ENCODE measurements at regions not wholly inside any gene's neighbourhood (a gene's known extent, or its start where the extent isn't known, plus 50 kb on each side); places are given as distances from the start of the nearest gene placed in this dataset.

DNA sequence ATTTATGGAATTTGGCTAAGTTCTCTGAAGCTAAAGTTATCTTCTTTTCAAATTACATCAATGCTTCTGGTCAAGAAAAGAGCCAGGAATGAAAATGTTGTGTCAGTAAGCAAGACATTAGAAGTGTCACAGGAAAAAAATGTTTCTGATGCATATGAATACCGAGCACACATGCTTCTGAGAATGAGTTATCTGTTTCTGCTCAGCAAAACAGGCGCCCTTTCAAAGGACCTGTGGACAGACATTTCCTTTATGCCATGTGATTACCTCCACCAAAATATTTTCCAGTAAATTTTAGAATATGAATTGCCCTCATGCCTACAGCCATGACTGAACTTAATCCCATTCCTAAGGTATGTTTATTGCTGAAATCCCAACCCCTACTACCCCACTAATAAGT lies 55.4 kb upstream of the RNF180 start:
- Mint-ChIP-seq H3K27ac (no peak overlapping the region), H3K4me3 (no peak overlapping the region), H3K9me3 (peaks cover 16% of the 10 kb centered on the region), H3K27me3 (ENCODE audit: low read depth) (no peaks in the 10 kb centered on the region; the same call in 1 of the 2 replicates), H3K4me1 (peaks cover 10% of the 10 kb centered on the region; the same call in 1 of the 2 replicates), H3K36me3 (peaks cover 12% of the 10 kb centered on the region)
- DNase-seq (ENCODE audit: low spot score) (no peak), ATAC-seq (no peak)
- TF ChIP-seq, protein P1, sequence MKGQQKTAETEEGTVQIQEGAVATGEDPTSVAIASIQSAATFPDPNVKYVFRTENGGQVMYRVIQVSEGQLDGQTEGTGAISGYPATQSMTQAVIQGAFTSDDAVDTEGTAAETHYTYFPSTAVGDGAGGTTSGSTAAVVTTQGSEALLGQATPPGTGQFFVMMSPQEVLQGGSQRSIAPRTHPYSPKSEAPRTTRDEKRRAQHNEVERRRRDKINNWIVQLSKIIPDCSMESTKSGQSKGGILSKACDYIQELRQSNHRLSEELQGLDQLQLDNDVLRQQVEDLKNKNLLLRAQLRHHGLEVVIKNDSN (CRISPR knock-in tag; IDR thresholded peaks at IDR 0.05): no peak
- no peak for TF ChIP-seq E2F1 (CRISPR knock-in tag; IDR thresholded peaks at IDR 0.05)
- TF ChIP-seq, protein P2, sequence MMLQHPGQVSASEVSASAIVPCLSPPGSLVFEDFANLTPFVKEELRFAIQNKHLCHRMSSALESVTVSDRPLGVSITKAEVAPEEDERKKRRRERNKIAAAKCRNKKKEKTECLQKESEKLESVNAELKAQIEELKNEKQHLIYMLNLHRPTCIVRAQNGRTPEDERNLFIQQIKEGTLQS (CRISPR knock-in tag; conservative IDR thresholded peaks at IDR 0.05): no peak
- TF ChIP-seq ZNF138 (CRISPR knock-in tag; conservative IDR thresholded peaks at IDR 0.05): no peak
- ChIA-PET POLR2A (no interaction called here), CTCF (no interaction called here)

GRCh38 chr5:64108674-64109073 lies 57.0 kb upstream of the RNF180 start:
- no peak for ATAC-seq
- Mint-ChIP-seq H3K36me3 (peaks cover 13% of the 10 kb centered on the region), H3K27ac (no peak overlapping the region), H3K4me1 (peaks cover 10% of the 10 kb centered on the region; the same call in 1 of the 2 replicates), H3K4me3 (no peak overlapping the region), H3K9me3 (peaks cover 19% of the 10 kb centered on the region), H3K27me3 (ENCODE audit: low read depth) (no peaks in the 10 kb centered on the region; the same call in 1 of the 2 replicates)
- TF ChIP-seq NR2C2 (CRISPR knock-in tag; IDR thresholded peaks at IDR 0.05): no peak
- TF ChIP-seq ZNF138 (CRISPR knock-in tag; conservative IDR thresholded peaks at IDR 0.05): no peak
- TF ChIP-seq ZNF671 (CRISPR knock-in tag; IDR thresholded peaks at IDR 0.05): no peak
- TF ChIP-seq NFATC4 (CRISPR knock-in tag; IDR thresholded peaks at IDR 0.05): no peak
- no peak for TF ChIP-seq CREB1 (CRISPR knock-in tag; IDR thresholded peaks at IDR 0.05)
- TF ChIP-seq, protein P1 (CRISPR knock-in tag; IDR thresholded peaks at IDR 0.05): no peak
- no peak for TF ChIP-seq E2F5 (CRISPR knock-in tag; IDR thresholded peaks at IDR 0.05)
- TF ChIP-seq SMAD3 (CRISPR knock-in tag; IDR thresholded peaks at IDR 0.05; ENCODE audit: borderline replicate concordance): no peak
- TF ChIP-seq GTF2I (CRISPR knock-in tag; conservative IDR thresholded peaks at IDR 0.05): no peak
- TF ChIP-seq IRF2 (CRISPR knock-in tag; IDR thresholded peaks at IDR 0.05; ENCODE audit: borderline replicate concordance, low read depth): no peak
- no peak for TF ChIP-seq JAZF1 (CRISPR knock-in tag; IDR thresholded peaks at IDR 0.05)
- no peak for TF ChIP-seq ERG (CRISPR knock-in tag; IDR thresholded peaks at IDR 0.05)
- CTCF ChIA-PET: no interaction called here
- POLR2A ChIA-PET: no interaction called here
- no peak for DNase-seq (ENCODE audit: low spot score)

DNA sequence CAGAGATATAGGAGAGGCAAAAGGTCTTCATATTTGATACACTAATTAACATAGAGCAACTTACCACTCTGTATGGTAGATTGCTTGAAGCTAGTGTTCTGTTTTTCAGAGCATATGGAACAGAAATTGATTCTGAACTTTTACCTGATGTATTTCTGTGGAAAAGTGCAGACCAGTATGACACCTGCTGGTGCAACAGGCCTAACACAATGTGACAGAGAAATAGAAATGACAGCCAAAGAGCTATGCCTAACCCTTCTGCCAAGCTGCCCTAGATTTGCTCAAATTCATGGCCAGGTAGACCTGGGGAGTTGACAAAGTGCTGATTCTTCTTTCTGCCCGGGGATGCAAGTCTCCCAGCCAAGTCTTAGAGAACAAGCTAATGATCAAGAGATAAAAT lies 65.4 kb upstream of the RNF180 start:
- Mint-ChIP-seq H3K27me3 (ENCODE audit: low read depth) (no peaks in the 10 kb centered on the region), H3K9me3 (peaks cover 2% of the 10 kb centered on the region), H3K27ac (no peak overlapping the region), H3K4me3 (no peak overlapping the region), H3K4me1 (peaks cover 4% of the 10 kb centered on the region; the same call in 1 of the 2 replicates), H3K36me3 (peaks cover 1% of the 10 kb centered on the region)
- DNase-seq (ENCODE audit: low spot score) (no peak), ATAC-seq (no peak)
- CTCF ChIA-PET: interaction anchor here (0.7 to 1.0 kb wide), 2 partner anchors 11 to 84 kb away, joined by 3 read pairs; no protein-coding TSS in a partner anchor
- POLR2A ChIA-PET: no interaction called here
- TF ChIP-seq ZNF121 (CRISPR knock-in tag; IDR thresholded peaks at IDR 0.05) (no peak), SMAD4 (CRISPR knock-in tag; IDR thresholded peaks at IDR 0.05) (no peak), FOXP4 (CRISPR knock-in tag; IDR thresholded peaks at IDR 0.05) (no peak), ZNF232 (CRISPR knock-in tag; IDR thresholded peaks at IDR 0.05) (no peak), ZNF416 (CRISPR knock-in tag; IDR thresholded peaks at IDR 0.05) (no peak), JAZF1 (CRISPR knock-in tag; IDR thresholded peaks at IDR 0.05) (no peak), ATF1 (CRISPR knock-in tag; IDR thresholded peaks at IDR 0.05) (no peak), NR3C1 (CRISPR knock-in tag; conservative IDR thresholded peaks at IDR 0.05; ENCODE audit: low read depth) (no peak)
- TF ChIP-seq, protein P2 (CRISPR knock-in tag; conservative IDR thresholded peaks at IDR 0.05): no peak
- TF ChIP-seq, protein P3, sequence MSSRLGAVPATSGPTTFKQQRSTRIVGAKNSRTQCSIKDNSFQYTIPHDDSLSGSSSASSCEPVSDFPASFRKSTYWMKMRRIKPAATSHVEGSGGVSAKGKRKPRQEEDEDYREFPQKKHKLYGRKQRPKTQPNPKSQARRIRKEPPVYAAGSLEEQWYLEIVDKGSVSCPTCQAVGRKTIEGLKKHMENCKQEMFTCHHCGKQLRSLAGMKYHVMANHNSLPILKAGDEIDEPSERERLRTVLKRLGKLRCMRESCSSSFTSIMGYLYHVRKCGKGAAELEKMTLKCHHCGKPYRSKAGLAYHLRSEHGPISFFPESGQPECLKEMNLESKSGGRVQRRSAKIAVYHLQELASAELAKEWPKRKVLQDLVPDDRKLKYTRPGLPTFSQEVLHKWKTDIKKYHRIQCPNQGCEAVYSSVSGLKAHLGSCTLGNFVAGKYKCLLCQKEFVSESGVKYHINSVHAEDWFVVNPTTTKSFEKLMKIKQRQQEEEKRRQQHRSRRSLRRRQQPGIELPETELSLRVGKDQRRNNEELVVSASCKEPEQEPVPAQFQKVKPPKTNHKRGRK (CRISPR knock-in tag; IDR thresholded peaks at IDR 0.05; ENCODE audit: borderline replicate concordance): no peak
